Dermis blood vessel endothelial cell (primary cell): ENCODE measurements at regions not wholly inside any gene's neighbourhood (a gene's known extent, or its start where the extent isn't known, plus 50 kb on each side); places are given as distances from the start of the nearest gene placed in this dataset.
"Not testable (repeated sequence)": the region's sequence is repeated elsewhere in the genome, so short reads cannot be mapped to it uniquely, and the experiment has no call there.

Experiments used
- DNase-seq: peaks from one replicate; pipeline ENCODE4 v3.0.0; 2010

DNA sequence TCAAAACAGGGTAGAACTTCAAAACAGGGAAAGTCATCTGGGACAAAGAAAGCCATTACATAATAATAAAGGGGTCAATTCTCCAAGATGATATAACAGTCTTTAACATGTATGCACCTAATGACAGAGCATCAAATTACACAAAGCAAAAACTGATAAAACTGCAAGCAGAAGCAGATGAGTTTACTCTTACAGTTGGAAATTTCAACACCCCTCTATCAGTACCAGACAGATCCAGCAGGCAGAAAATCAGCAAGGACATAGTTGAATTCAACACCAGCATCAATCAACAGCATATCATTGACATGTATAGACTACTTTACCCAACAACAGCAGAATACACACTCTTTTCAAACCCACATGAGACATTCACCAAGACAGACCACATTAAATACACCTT lies 233.0 kb upstream of the NEBL start:
- DNase-seq = no peak

DNA sequence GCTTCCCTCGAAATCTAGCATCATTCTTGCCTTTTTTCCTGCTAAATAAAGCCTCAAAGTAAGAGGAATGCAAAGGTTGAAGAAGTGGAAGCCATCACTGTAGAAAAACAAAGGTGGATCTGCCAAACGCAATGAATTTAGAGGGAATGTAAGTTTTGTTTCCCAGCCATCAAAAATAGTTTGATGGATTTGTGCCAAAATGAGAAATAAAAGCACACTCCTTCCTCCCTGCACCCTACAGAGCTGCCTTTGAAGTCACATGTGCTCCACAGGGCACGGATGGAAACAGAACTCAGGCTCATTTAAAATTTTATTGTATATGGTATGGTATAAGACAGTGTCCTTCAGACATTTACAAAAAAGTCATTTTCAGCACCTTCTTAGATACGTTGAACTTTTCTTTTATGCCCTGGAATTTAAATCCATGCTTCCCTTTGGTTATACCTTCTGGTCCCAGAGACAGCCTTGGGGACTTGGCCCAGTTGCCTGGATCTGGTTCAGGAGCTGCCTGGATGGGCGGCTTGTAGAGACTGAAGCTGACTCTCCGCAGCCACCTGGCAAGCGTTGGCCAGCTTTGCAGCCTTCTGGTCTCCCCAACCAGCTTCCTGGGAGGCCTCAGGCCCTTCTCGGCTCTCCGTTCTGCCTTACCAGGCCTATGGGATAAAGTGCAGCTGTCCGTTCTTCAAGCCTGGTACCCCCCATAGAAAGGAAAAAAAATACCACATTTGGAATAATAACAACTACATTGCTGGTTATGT lies 228.5 kb upstream of the NEBL start:
- DNase-seq = no peak

DNA sequence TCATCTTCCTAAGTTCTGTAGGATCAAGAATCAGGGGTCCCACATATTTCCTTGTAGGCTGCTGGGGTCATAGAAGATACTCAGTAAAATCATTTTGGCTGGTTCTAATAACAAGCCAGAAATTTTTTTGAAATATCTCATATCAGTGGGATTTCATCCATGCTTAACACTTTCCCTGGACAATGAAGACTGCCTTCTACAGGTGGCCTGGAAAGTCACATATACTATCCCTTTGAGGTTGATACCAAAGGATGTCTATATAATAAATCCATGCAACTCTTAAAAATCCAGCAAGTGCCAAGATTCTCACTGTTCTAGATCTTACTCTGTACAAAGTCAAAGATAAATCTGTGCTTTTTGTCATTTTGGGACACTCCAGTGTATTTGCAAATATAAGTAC lies 225.8 kb upstream of the NEBL start:
- DNase-seq = no peak

DNA sequence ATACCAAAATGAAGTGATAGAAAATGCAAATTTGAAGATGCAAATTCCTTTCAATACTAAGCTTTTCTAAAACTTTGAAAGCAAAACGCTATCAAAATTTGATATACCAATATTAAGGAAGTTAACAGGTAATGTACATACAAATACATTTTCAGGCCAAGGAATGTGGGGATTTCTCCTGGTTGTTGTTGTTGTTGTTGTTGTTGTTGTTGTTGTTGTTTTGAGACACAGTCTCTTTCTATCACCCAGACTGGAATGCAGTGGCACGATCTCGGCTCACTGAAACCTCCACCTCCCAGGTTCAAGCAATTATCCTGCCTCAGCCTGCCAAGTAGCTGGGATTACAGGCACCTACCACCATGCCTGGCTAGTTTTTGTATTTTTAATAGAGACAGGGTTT lies 224.7 kb upstream of the NEBL start:
- not testable (repeated sequence) for DNase-seq

DNA sequence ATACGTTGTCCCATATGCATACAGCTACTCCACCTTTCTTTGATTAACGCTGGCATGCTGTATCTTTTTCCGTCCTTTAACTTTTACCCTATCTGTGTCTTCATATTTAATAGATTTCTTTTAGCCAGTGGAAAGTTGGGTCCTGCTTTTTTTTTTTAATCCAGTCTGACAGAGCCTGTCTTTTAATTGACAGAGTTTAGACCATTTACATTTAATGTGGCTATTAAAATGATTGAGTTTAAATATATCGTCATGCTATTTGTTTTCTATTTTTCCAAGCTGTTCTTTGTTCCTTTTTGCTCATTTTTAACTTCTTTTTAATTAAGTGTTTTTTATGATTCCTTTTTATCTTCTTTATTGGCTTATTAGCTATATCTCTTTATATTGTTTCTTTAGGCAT lies 217.6 kb upstream of the NEBL start:
- no peak for DNase-seq

DNA sequence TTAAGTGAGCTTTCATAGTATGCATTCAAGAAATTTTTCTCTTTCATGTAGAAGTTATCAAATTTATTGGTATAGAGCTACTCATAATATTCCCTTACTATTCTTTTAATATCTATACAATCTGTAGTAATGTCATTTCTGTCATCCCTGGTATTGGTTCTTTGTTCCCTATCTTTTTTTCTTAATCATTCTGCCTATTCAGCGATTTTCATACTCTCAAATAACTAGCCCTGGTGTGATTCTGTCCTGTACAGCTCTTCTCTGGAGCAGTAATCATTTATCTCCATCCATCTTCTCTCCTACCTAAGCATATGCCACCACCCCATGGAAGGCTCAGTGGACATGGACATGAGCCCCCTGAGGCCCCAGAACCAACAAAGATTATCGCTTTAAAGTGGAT lies 213.2 kb upstream of the NEBL start:
- no peak for DNase-seq

DNA sequence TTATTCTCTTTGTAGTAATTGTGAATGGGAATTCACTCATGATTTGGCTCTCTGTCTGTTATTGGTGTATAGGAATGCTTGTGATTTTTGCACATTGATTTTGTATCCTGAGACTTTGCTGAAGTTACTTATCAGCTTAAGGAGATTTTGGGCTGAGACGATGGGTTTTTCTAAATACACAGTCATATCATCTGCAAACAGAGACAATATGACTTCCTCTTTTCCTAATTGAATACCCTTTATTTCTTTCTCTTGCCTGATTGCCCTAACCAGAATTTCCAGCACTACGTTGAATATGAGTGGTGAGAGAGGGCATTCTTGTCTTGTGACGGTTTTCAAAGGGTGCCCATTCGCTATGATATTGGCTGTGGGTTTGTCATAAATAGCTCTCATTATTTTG lies 209.8 kb upstream of the NEBL start:
- DNase-seq = not testable (repeated sequence)

DNA sequence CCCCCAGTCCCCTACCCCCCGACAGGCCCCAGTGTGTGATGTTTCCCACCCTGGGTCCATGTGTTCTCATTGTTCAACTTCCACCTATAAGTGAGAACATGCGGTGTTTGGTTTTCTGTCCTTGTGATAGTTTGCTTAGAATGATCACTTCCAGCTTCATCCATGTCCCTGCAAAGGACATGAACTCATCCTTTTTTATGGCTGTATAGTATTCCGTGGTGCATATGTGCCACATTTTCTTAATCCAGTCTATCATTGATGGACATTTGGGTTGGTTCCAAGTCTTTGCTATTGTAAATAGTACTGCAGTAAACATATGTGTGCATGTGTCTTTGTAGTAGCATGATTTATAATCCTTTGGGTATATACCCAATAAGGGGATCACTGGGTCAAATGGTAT lies 208.2 kb upstream of the NEBL start:
- not testable (repeated sequence) for DNase-seq

DNA sequence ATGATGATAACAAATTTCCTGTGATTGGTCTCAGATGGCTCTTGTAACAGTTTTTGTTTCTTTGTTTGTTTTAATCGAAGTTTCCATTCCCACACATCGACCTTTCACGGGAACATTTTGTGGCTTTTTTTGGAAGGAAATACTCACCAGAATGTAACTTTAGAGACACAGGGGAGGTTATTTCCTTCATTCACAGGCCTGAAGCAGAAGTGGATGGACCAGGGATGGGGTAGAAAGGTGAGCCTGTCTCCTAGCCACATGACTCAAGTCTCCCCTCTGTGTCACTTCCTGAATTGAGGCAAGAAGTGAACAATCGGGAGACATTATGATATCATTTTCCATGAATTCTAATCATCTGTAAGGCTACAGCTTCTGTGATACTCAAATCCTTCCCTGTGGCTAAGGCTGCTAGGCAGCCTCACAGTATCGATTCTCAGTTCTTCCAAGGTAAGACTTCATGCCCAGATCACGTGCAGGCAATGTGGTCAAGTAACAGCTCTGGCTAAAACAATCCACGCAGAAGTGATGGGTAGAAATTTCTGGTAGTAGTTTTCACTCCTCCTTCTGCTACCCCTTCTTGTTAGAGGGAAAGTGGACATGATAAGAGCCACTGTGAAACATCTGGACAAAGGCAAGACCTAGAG lies 203.9 kb upstream of the NEBL start:
- peak; percentile 68 for DNase-seq

DNA sequence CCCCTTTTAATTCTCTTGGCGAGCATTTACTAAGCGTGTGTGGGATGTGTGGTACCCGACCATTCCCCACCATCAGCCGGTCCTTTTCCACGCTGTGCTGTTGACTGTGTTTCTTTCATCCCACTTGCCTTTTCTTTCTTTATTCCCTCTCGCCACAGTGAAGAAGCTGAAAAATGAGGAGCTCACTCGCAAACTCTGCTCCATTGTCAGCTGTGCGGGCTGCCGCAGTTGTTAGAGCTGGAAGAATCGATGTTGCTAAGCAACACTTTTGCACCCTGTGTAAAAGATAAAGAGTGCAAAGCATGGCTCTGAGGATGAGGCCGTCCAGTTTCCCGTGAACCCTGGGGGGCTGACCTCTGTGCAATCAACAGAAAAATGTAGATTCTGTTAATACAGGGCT lies 203.1 kb upstream of the NEBL start:
- DNase-seq = no peak

DNA sequence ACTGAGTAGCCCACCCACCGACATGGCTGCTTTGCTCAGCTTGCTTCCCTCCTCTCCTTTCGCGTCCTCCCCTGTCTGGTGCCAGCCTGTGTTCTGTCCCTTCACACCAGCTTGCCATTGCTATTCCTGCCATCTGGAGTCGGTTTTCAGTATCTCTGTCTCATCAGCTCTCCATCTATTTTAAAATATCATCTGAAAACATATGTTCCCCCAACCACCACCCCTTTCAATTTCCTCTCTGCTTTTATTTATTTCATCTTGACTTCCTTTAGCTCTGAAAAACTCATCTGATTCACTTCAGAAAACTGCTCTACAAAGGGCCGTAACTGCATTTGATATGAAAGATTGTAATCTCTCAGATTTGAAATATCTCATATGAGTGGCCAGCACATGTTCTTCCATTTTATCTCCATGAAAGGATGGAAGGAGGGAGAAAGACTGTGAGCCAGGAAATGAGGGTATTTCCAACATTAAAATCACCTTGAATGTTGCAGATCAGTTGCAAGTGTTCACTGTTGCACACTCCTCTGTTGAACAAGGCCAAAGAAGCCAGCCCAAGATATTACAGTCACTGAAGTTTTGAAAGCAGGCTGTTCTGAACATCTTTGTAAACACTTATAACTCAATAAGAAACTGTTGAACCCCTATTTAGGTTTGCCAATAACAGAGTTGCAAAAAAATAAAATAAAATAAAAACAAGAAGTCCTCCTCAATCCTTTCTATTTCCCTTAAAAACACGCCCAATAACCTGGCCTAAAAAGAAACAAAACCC lies 202.4 kb upstream of the NEBL start:
- no peak for DNase-seq

DNA sequence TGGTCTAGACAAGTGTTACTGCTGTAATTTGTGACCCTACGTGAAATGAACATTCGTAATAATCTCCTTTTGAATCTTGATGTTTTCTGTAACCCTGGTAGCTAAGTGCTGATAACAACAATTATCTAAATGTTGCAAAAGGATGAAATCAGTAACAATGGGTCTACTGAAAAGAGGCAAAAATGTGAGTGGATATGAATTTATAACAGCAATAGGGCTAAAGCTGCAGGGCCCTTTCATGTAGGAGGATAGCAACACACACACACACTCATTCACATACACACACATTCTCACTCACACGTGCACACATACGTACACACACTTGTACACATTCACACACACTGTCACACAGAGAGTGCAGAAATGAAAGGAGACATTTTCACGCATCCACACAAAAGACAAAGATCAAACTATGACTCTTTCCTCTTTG lies 200.8 kb upstream of the NEBL start:
- DNase-seq = no peak

DNA sequence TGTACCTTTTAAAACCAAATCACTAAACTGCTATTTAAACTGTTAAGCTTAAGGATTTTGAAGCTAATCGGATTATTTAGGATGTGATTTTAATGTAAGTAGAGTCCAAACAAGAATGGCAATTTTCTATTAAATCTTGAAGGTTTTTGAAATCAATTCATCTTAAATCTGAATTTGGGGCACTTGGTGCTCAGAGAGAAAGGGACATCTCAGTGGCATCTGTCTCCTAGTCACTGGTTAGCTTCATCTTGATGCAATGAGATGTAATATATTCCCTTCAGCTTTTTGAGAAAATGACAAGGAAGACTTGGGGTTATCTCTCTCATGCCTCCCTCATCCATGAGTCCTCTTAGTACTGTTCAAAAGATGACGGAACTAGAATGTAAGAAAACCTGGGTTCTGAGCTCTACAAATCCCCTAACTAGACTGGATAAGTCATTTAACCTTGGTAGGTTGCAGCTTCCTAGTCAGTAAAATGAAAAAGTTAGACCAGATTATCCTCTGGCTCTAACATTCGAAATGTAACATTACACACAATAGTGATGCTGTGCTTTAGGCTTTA lies 198.5 kb upstream of the NEBL start:
- DNase-seq = no peak

DNA sequence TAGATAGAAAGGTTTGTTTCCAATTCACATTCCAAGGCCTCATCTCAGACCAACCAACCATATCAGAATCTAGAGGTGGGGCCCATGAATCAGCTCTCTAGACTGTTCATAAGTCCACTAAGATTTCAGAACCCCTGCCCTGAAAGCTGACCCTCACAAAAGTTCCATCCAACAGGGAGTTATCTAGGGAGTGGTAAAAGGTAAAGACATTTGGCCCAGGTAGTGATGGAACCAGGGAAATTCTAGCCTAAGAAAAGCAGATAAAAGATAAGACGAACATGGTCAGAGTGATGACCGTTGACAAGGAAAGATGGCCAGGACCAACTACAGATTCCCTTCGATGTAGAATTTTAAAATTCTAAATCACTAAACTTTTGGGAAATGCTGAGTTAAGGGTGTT lies 198.0 kb upstream of the NEBL start:
- no peak for DNase-seq

DNA sequence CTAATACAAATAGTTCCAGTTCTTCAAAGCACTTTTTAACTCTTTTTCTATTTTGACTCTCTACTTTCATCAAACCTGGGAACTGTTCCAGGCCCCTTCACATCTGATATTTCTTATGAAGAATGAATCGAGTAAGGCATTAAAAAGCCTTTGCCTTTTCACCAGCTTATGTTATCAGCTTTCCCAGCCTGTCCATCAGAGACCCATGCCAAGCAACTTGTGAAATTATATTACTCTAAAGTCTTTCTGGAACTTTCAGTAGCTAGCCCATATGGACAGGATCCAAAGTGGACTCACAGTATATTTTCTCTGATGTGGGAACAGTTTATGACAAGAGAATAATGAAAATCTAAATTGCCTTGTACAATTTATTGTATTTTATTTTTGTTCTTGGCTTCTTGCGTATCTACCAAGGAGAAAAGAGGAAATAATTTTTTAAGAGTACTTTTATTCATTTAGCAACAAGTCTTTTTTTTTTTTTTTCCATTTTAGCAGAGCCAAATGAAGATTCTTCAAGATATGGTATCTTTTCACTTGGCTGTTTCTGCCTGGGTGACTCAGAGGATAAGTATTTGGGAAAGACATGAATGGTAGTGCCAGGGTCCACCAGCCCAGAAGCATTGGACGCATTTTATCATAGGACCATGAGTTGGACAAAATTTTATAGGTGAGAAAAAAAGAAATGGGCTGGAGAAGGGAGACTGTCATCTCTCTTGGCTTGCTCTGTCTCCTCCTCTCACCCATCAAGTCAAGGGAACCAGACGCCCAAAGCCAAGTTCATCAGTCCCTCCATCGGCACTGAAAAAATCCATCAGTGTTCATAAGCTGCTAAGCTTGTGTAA lies 195.8 kb upstream of the NEBL start:
- no peak for DNase-seq

DNA sequence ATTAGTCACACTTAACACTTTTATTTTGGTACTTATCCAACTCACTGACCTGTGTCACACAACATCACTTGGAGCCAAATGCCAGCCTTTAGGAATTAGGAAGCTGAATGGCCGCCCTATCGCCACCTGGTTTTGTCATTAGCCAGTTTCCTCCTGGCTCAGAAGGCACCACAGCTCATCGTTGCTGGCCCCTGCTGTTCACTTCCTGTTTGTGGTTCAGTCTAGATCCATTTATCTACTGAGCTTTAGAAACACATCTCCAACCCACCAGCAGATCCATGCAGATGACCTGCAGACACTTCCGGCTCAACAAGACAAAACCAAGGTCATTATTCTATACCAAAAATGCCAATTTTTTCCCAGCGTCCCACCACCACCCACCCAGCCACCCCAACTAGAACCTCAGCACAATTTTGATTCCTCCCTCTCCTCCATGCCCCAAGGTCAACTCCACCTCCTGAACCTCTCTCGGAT lies 193.5 kb upstream of the NEBL start:
- no peak for DNase-seq

DNA sequence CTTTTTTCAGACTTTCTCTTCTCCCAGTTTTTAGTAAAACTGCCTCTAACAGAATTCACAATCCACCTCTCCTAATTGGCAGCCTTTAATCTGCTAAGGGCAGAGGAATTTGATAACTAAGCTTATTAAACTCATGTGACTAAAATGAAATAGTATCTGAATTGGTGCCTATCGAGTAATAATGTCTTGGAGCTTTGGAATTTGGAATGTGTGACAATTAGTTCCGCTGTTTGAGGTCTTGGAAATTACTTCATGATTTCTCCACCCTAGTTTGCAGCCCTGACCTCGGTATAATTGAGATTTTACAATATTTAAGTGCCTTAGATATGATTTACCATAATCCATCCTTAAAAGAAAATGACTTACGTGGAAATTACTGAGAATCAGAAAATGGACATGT lies 190.4 kb upstream of the NEBL start:
- DNase-seq = no peak

DNA sequence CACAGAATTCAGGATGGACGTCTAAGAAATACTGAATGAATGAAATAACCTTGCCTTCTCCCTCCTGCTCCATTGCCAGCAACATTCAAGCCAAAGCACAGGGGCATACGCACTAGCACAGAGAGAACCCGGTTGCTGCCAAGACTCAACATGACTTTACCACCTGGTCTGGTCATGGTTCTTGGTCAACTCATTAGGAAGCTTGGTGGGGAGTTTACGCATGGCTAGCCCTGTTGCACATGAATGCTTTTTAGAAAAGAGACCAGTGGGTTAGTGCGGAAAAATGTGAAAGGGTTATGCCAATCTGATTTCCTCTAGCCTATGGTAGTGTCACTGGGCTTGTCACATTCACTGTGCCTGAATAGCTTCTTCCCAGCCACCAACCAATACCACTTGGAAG lies 187.6 kb upstream of the NEBL start:
- DNase-seq = no peak

DNA sequence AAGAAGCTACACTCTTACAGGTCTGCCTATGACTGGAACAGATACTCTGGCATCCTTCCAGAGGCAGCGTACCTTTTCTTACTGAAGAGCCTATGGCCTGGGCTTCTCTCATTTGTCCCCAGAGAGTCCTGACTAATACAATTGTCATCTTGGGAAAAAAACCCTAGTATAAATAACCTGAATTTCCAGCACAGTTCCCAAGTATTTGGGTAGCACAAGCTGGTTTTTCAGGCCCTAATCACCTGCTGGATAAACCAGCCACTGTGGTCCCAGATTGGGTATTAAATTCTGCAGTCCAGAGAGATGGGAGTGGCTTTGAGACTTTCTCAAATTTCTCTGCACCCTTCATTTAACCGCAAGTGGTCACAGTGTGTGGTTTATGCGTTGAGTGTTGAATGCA lies 186.8 kb upstream of the NEBL start:
- DNase-seq = no peak

DNA sequence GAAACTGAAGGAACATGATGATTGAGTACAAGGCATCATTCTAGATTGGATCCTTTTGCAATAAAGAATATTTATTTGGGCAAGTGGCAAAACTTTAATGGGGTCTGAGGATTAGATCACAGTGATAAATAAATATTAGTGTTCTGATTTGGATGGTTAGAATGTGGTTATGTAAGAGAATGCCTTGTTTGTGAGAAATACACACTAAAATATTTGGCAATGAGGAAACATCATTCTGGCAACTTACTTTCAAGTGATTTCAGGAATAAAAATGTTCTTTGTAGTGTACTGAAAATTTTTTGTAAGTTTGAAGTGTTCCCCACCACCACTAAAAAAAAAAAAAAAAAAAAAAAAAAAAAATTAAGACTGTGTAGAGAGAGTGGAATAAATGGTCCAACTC lies 185.1 kb upstream of the NEBL start:
- DNase-seq = no peak

DNA sequence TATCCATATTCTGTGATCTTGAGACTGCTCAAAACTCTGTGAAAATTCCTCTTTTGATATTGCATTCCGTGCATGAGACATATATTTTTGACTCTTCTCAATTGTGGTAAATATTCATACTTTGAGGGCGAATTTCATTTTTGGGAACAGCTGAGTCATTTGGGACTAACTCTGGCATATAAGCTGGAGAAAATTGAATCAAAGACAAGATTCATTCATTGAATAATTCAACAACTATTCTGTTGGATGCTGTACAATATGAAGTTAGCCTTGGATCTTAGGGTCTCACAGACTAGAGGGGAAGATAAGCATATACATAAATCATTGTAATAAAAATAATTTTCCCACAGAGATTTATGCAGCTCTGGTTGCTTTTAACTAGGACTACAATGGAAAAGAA lies 183.2 kb upstream of the NEBL start:
- no peak for DNase-seq

DNA sequence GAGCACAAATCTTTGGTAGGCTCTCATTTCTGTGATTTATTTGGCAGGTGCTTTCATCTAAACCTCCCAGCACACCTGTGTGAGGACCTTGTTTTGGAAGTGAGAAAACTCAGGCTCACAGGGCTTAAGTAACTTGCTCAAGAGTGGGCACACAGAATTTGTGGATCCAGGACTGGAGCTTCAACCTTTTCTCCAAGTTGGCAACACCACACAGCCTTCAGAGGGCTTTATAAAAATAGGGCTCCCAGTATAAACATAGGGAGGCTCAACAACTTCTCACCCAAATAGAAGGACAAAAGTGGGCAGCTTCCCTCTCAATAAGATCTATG lies 182.2 kb upstream of the NEBL start:
- DNase-seq = no peak
